Endothelial cell of umbilical vein (primary cell): ENCODE measurements at regions not wholly inside any gene's neighbourhood (a gene's known extent, or its start where the extent isn't known, plus 50 kb on each side); places are given as distances from the start of the nearest gene placed in this dataset.

ENCODE experiments used
- BruUV-seq: library from RNA; stranded (reverse); fragments of 400-500 nt; replicated peaks from 2 replicates; lab custom pipeline; 2021; lab: Mats Ljungman, UMichigan
- CTCF ChIA-PET: fragments of 300-600, 350-600 bp; sonication (Branson Sonifier 250); formaldehyde crosslinking; loops from one replicate; lab custom pipeline; 2021; ENCODE audit warnings: antibody characterized with exemption, inconsistent platforms; lab: Charles Lee
- POLR2A ChIA-PET: fragments of 300-600, 350-600 bp; sonication (Branson Sonifier 250); formaldehyde crosslinking; loops from one replicate; lab custom pipeline; 2021; ENCODE audit warnings: antibody characterized with exemption, inconsistent platforms; lab: Charles Lee
- DNase-seq: peaks from one replicate; pipeline ENCODE4 v3.0.0-alpha.2; 2011; ENCODE audit warnings: low read depth, low spot score
- FAIRE-seq: peaks from 2 replicates; lab custom pipeline; 2011; peaks lifted over from hg19 to GRCh38; lab: Jason Lieb, UNC
- H2AFZ ChIP-seq: 2 replicates; pipeline ENCODE4 v1.6.0; 2012; ENCODE audit warnings: low read depth, low read length, control low read depth, inconsistent platforms
- H3K27ac ChIP-seq: 2 replicates; pipeline ENCODE4 v1.5.1; 2011; ENCODE audit warnings: low read depth, mild to moderate bottlenecking, control low read depth, low read length, moderate library complexity; ENCODE audit not compliant: insufficient read depth
- H3K27me3 ChIP-seq, 2 experiments: 2 replicates each; pipeline versions ENCODE4 v1.6.0 to v1.6.1; 2011; ENCODE audit warnings: low read length in 2 of 2, mixed read lengths in 1 of 2; ENCODE audit not compliant: control insufficient read depth in 2 of 2, insufficient read depth in 2 of 2
- H3K36me3 ChIP-seq, 2 experiments: 2 replicates in 1 of 2; 3 replicates in 1 of 2; pipeline ENCODE4 v1.5.1; 2011; ENCODE audit warnings: low read length in 2 of 2, mild to moderate bottlenecking in 1 of 2, moderate library complexity in 1 of 2; ENCODE audit not compliant: control insufficient read depth in 2 of 2, insufficient read depth in 2 of 2; ENCODE audit errors: extremely low read depth in 1 of 2
- H3K4me1 ChIP-seq: 3 replicates; pipeline ENCODE4 v1.5.1; 2011; ENCODE audit warnings: mild to moderate bottlenecking, low read length; ENCODE audit not compliant: control insufficient read depth, insufficient read depth; ENCODE audit errors: extremely low read depth
- H3K4me2 ChIP-seq: 2 replicates; pipeline ENCODE4 v1.6.1; 2011; ENCODE audit warnings: low read length, control low read depth, mixed read lengths; ENCODE audit not compliant: insufficient read depth
- H3K4me3 ChIP-seq, 3 experiments: fragments of 200-600 bp in 1 of 3; sonication (generic), shearing (Covaris generic) in 1 of 3; replicated peaks in 1 of 3; 2 replicates each; pipeline ENCODE4 v1.5.1; 2011 to 2016; ENCODE audit warnings: control low read depth in 3 of 3, low read length in 3 of 3, mild to moderate bottlenecking in 2 of 3, inconsistent platforms in 1 of 3, low read depth in 1 of 3, moderate library complexity in 1 of 3; ENCODE audit not compliant: insufficient read depth in 1 of 3
- H3K79me2 ChIP-seq: 2 replicates; pipeline ENCODE4 v1.6.0; 2012; ENCODE audit warnings: low read length, inconsistent platforms; ENCODE audit not compliant: control insufficient read depth, insufficient read depth
- H3K9ac ChIP-seq: replicated peaks from 2 replicates; pipeline ENCODE3; 2011; ENCODE audit warnings: low read length, control low read depth; ENCODE audit not compliant: insufficient read depth; ENCODE audit errors: extremely low read depth
- H3K9me1 ChIP-seq: replicated peaks from 3 replicates; pipeline ENCODE4 v1.6.0; 2011; ENCODE audit warnings: mild to moderate bottlenecking, low read length; ENCODE audit not compliant: control insufficient read depth, insufficient read depth; ENCODE audit errors: extremely low read depth
- H3K9me3 ChIP-seq: replicated peaks from 2 replicates; pipeline ENCODE4 v1.5.1; 2012; ENCODE audit warnings: low read length, inconsistent platforms; ENCODE audit not compliant: control insufficient read depth, insufficient read depth
- H4K20me1 ChIP-seq: replicated peaks from 2 replicates; pipeline ENCODE3; 2011; ENCODE audit warnings: mild to moderate bottlenecking, low read length; ENCODE audit not compliant: control insufficient read depth, insufficient read depth; ENCODE audit errors: extremely low read depth
- CTCF ChIP-seq, 2 donors: IDR thresholded peaks; 1 replicate in 1 of 2; 2 replicates in 1 of 2; pipeline ENCODE4 v1.5.1; 2011; ENCODE audit warnings: low read length in 2 of 2, mild to moderate bottlenecking in 2 of 2, moderate library complexity in 2 of 2, control low read depth in 1 of 2, inconsistent platforms in 1 of 2, low read depth in 1 of 2; ENCODE audit not compliant: insufficient read depth in 1 of 2; ENCODE audit errors: extremely low read depth in 1 of 2
- EZH2 ChIP-seq: IDR thresholded peaks from 2 replicates; pipeline ENCODE4 v1.6.1; 2012; ENCODE audit warnings: borderline replicate concordance, low read depth, mild to moderate bottlenecking, moderate library complexity, low read length, inconsistent platforms; ENCODE audit not compliant: severe bottlenecking
- FOS ChIP-seq: IDR thresholded peaks from 2 replicates; pipeline ENCODE4 v1.6.1; 2011; ENCODE audit warnings: mild to moderate bottlenecking, low read length, moderate library complexity, borderline replicate concordance; ENCODE audit not compliant: insufficient read depth
- GATA2 ChIP-seq: IDR thresholded peaks from 2 replicates; pipeline ENCODE4 v1.7.0; 2011; ENCODE audit warnings: low read depth, mild to moderate bottlenecking, moderate library complexity, mixed read lengths, low read length; ENCODE audit not compliant: insufficient read length, insufficient read depth
- JUN ChIP-seq: IDR thresholded peaks from 2 replicates; pipeline ENCODE4 v1.6.1; 2011; ENCODE audit warnings: borderline replicate concordance, low read depth; ENCODE audit not compliant: insufficient read length, insufficient read depth
- MAX ChIP-seq: IDR thresholded peaks from 2 replicates; pipeline ENCODE4 v1.6.1; 2011; ENCODE audit not compliant: insufficient read depth, insufficient read length
- MYC ChIP-seq: IDR thresholded peaks from one replicate; pipeline ENCODE4 v1.6.1; 2011; ENCODE audit warnings: mild to moderate bottlenecking, low read depth, low read length
- POLR2A ChIP-seq: IDR thresholded peaks from 2 replicates; pipeline ENCODE4 v1.6.1; 2012; ENCODE audit warnings: low read depth, mild to moderate bottlenecking, control low read depth, low read length
- POLR2AphosphoS5 ChIP-seq: IDR thresholded peaks from 2 replicates; pipeline ENCODE4 v1.6.1; 2012; ENCODE audit warnings: low read depth, mild to moderate bottlenecking, control low read depth, low read length, moderate library complexity; ENCODE audit not compliant: insufficient read depth
- dilution Hi-C: fragments of 300-500 bp; cut with MboI; formaldehyde crosslinking; loops from one replicate; pipeline ENCODE4 v1.15.0; 2019; ENCODE audit warnings: low sequenced_read_pairs; ENCODE audit not compliant: extremely low pct_ligation_motif_present
- intact Hi-C: fragments of 100-400 bp; cut with micrococcal nuclease; formaldehyde crosslinking; loops from one replicate; pipeline ENCODE4 v1.10.0; 2022

GRCh38 chr7:33829536-33829935, 75.8 kb upstream of the BMPER start:
- DNase-seq (no peak), FAIRE-seq (no peak)
- H3K4me2 ChIP-seq: no peak overlapping the region
- H2AFZ ChIP-seq: no peak overlapping the region
- H3K4me3 ChIP-seq: no peak overlapping the region
- no peaks in the 10 kb centered on the region for H3K9me1 ChIP-seq
- no peaks in the 10 kb centered on the region for H3K36me3 ChIP-seq
- intact Hi-C loops: no loop called here
- ChIA-PET POLR2A (no interaction called here), CTCF (no interaction called here)
- TF ChIP-seq JUN (no peak), FOS (no peak), POLR2A (no peak), EZH2 (no peak), GATA2 (no peak), MYC (no peak), MAX (no peak), POLR2AphosphoS5 (no peak), CTCF (IDR thresholded peaks at IDR 0.05; ENCODE audit: extremely low read depth in 1 of 2, insufficient read depth in 1 of 2, low read depth in 1 of 2, low read length in 2 of 2) (no peak)
- H3K9me3 ChIP-seq: no peaks in the 10 kb centered on the region
- BruUV-seq: no TSS peak
- H3K79me2 ChIP-seq: no peaks in the 10 kb centered on the region
- H3K27ac ChIP-seq: no peak overlapping the region
- dilution Hi-C loops: no loop called here
- no peaks in the 10 kb centered on the region for H3K4me1 ChIP-seq
- no peaks in the 10 kb centered on the region for H3K27me3 ChIP-seq
- H4K20me1 ChIP-seq: no peaks in the 10 kb centered on the region
- no peak overlapping the region for H3K9ac ChIP-seq
